HK-2 (cell line): ENCODE measurements at regions not wholly inside any gene's neighbourhood (a gene's known extent, or its start where the extent isn't known, plus 50 kb on each side); places are given as distances from the start of the nearest gene placed in this dataset.
A peak's percentile ranks its signal among the peaks of the same experiment; 100 is the strongest.
"Not testable (repeated sequence)": the region's sequence is repeated elsewhere in the genome, so short reads cannot be mapped to it uniquely, and the experiment has no call there.

ENCODE experiments used
- DNase-seq: peaks from one replicate; pipeline ENCODE4 v3.0.0-alpha.2; 2018; ENCODE audit not compliant: unreplicated experiment

GRCh38 chr2:47728551-47728950 is 54.4 kb upstream of the MSH6 start:
- no peak for DNase-seq

GRCh38 chr2:47727956-47728355 is 55.0 kb upstream of the MSH6 start:
- no peak for DNase-seq

- DNase-seq: not testable (repeated sequence)
These were observed 56.0 kb upstream of the MSH6 start for GRCh38 chr2:47726978-47727377.

- no peak for DNase-seq
These were observed 57.1 kb upstream of the MSH6 start for GRCh38 chr2:47725808-47726207.

- DNase-seq: peak; percentile 66
These were observed 58.5 kb upstream of the MSH6 start for GRCh38 chr2:47724221-47724981.

GRCh38 chr2:47721296-47721695 is 61.6 kb upstream of the MSH6 start:
- no peak for DNase-seq

GRCh38 chr2:47720559-47720958 is 62.4 kb upstream of the MSH6 start:
- DNase-seq: no peak

- no peak for DNase-seq
These were observed 62.9 kb upstream of the MSH6 start for GRCh38 chr2:47720036-47720435.

GRCh38 chr2:47719099-47719498 is 63.8 kb upstream of the MSH6 start:
- no peak for DNase-seq

- not testable (repeated sequence) for DNase-seq
These were observed 66.6 kb upstream of the MSH6 start for GRCh38 chr2:47716307-47716706.

- DNase-seq: no peak
These were observed 67.4 kb upstream of the MSH6 start for GRCh38 chr2:47715552-47715951.

- no peak for DNase-seq
These were observed 74.0 kb upstream of the MSH6 start for GRCh38 chr2:47708801-47709499.

- no peak for DNase-seq
These were observed 78.7 kb upstream of the MSH6 start for GRCh38 chr2:47704287-47704686.

- no peak for DNase-seq
These were observed 83.3 kb upstream of the MSH6 start for GRCh38 chr2:47699533-47700215.

- not testable (repeated sequence) for DNase-seq
These were observed 84.4 kb upstream of the MSH6 start for GRCh38 chr2:47698436-47698972.

- DNase-seq: not testable (repeated sequence)
These were observed 85.1 kb upstream of the MSH6 start for GRCh38 chr2:47697681-47698435.

- no peak for DNase-seq
These were observed 85.8 kb upstream of the MSH6 start for GRCh38 chr2:47697000-47697601.

- no peak for DNase-seq
These were observed 86.5 kb upstream of the MSH6 start for GRCh38 chr2:47696478-47696831.

GRCh38 chr2:47695800-47696477 is 87.0 kb upstream of the MSH6 start:
- no peak for DNase-seq

GRCh38 chr2:47694451-47694850 is 88.5 kb upstream of the MSH6 start:
- DNase-seq: not testable (repeated sequence)
